PFSK-1 (cell line): ENCODE measurements at regions not wholly inside any gene's neighbourhood (a gene's known extent, or its start where the extent isn't known, plus 50 kb on each side); places are given as distances from the start of the nearest gene placed in this dataset.

ENCODE experiments used
- FOXP2 ChIP-seq: optimal IDR thresholded peaks from 2 replicates; pipeline ENCODE3; 2011; ENCODE audit warnings: borderline replicate concordance, control low read depth, inconsistent platforms; ENCODE audit not compliant: insufficient read depth; ENCODE audit errors: extremely low read length, extremely low read depth
- POLR2AphosphoS5 ChIP-seq: IDR thresholded peaks from 2 replicates; pipeline ENCODE4 v1.6.1; 2012; ENCODE audit warnings: low read depth, mild to moderate bottlenecking, control low read depth, low read length, moderate library complexity
- SIN3A ChIP-seq: IDR thresholded peaks from 2 replicates; pipeline ENCODE4 v1.6.1; 2012; ENCODE audit warnings: mild to moderate bottlenecking, low read length, moderate library complexity, borderline replicate concordance; ENCODE audit not compliant: insufficient read depth
- TAF1 ChIP-seq: IDR thresholded peaks from 2 replicates; pipeline ENCODE4 v1.6.1; 2012; ENCODE audit warnings: low read length, control low read depth, borderline replicate concordance; ENCODE audit not compliant: insufficient read depth
- TF ChIP-seq, protein P1 (sequence below), 2 experiments: IDR thresholded peaks; 2 replicates each; pipeline versions ENCODE4 v1.6.1 to v1.8.0; 2011 to 2012; ENCODE audit warnings: low read depth in 2 of 2, low read length in 2 of 2, control low read depth in 1 of 2, inconsistent platforms in 1 of 2, mild to moderate bottlenecking in 1 of 2, moderate library complexity in 1 of 2; ENCODE audit not compliant: insufficient read depth in 1 of 2

GRCh38 chr3:144820726-144821125 lies 849.1 kb downstream of the DIPK2A start:
- TF ChIP-seq SIN3A, result no peak
- no peak for TF ChIP-seq POLR2AphosphoS5
- no peak for TF ChIP-seq TAF1
- TF ChIP-seq, protein P1, sequence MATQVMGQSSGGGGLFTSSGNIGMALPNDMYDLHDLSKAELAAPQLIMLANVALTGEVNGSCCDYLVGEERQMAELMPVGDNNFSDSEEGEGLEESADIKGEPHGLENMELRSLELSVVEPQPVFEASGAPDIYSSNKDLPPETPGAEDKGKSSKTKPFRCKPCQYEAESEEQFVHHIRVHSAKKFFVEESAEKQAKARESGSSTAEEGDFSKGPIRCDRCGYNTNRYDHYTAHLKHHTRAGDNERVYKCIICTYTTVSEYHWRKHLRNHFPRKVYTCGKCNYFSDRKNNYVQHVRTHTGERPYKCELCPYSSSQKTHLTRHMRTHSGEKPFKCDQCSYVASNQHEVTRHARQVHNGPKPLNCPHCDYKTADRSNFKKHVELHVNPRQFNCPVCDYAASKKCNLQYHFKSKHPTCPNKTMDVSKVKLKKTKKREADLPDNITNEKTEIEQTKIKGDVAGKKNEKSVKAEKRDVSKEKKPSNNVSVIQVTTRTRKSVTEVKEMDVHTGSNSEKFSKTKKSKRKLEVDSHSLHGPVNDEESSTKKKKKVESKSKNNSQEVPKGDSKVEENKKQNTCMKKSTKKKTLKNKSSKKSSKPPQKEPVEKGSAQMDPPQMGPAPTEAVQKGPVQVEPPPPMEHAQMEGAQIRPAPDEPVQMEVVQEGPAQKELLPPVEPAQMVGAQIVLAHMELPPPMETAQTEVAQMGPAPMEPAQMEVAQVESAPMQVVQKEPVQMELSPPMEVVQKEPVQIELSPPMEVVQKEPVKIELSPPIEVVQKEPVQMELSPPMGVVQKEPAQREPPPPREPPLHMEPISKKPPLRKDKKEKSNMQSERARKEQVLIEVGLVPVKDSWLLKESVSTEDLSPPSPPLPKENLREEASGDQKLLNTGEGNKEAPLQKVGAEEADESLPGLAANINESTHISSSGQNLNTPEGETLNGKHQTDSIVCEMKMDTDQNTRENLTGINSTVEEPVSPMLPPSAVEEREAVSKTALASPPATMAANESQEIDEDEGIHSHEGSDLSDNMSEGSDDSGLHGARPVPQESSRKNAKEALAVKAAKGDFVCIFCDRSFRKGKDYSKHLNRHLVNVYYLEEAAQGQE (IDR thresholded peaks at IDR 0.05; ENCODE audit: insufficient read depth in 1 of 2, low read depth in 2 of 2, low read length in 2 of 2), result no peak
- TF ChIP-seq FOXP2, result no peak
